ENCODE measurements at regions not wholly inside any gene's neighbourhood (a gene's known extent, or its start where the extent isn't known, plus 50 kb on each side); places are given as distances from the start of the nearest gene placed in this dataset.
"Not testable (repeated sequence)": the region's sequence is repeated elsewhere in the genome, so short reads cannot be mapped to it uniquely, and the experiment has no call there.

DNA sequence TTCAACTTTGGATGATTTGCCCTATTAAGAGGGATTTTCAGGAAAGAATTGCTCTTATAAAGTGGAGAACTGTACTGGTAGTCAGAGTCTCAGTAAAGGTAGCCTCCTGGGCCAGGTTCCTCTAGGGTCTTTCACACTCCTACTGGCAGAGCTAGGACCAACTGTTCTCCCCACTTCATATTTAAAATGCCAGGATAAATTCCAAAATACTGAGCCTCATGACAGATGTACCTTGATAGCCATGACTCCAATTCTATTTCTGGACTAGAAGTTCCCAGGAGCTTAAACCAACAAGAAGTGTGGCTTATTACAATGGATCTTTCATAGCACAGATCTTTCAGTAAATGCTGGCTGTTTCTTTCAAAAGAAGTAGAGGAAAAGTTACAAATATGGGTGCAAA is 126.5 kb downstream of the C12orf75 start:
- DNase-seq (ENCODE audit: low spot score) = no peak

DNA sequence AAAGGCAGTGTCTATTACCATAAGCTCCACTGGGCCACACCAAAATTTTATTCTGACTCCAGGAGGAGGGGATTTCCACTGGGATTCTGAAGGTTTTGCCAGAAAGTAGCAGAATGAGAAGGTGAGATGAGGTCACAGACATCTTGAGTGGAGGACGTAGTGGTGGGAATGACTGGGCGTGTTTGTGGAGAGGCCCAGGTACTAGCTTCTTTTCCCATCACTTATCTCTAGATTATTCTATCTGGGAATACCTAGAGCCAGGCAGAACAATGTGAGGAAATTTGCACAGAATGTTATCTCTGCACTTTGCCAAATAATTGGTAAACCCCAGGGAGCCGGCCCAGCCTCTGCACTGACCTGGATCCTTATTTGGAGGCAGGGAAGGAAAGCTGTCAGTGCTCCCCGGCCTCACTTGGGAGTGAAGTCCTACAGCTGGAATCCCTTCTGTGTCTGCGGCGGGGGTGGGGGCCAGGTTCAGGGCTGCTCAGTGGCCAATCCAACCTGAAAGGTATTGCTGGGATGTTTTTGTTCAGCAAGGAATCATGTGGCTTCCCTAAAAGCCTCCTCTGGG is 129.4 kb downstream of the C12orf75 start:
- DNase-seq (ENCODE audit: low spot score) = no peak

DNA sequence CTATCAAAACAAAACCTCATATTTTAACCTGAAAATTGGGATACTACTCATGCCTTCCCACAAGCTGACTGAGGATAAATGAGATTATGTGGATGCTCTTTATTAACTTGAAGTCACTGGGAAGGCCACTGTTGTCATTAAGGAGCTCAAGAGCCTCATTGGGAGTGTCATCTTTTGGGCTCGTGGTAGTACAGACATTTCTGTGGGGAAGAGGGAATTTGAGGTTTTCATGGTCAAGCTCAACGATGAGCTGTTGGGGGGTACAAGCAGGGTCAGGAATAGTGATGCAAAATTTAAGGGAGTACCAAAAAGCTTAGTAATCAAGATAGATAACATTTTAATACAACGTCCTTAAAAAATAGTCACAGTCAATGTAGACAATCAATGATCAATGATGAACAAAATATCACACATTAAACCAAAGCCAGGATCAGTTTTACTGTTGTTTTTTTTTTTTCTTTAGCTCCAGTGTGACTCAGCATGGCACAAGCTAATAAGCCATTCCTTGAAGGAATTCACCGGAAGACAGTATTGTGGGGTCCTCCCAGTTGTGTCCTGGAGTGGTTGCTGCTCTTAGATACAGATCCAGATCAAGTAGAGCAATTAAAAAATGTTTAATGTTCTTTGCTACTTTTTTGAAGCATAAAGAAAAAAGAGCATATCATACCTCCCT is 130.9 kb downstream of the C12orf75 start:
- DNase-seq (ENCODE audit: low spot score) = no peak

- DNase-seq (ENCODE audit: low spot score) = no peak
Observed at GRCh38 chr12:105461944-105462762, 131.7 kb downstream of the C12orf75 start.

GRCh38 chr12:105462831-105463230 is 132.3 kb downstream of the C12orf75 start:
- DNase-seq (ENCODE audit: low spot score) = peak; percentile 71

GRCh38 chr12:105464406-105464805 is 133.9 kb downstream of the C12orf75 start:
- DNase-seq (ENCODE audit: low spot score) = no peak

DNA sequence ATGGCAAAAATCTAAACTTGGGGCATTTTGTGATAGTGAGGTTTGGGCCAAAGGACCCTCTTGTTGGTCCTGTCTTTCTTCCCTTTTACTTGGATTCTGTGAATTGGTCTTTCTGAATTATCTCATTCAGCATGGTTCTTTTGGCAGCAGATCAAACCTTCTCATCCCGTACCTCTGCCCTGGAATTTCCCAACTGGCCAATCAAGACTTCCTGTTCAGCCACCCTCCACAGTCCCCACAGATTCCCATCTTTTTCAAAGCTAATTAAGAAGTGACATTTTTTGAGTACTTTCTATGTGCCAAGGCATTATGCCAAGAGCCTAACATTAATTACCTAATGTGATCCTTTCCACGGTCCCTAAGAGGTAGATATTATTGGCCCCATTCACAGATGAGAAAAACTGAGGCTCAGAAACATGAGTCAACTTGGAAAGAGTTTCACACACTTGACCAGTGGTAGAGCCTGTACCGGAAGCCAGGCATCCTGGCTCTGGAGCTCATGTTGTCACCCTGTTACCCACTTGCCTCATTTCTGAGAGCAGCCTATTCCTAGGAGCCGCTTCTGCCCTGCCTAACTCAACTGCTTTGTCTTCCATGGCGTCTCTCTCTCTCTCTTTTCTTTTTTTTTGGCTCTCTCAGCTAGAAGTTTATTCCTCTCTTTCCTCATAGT is 135.9 kb downstream of the C12orf75 start:
- peak; percentile 49 for DNase-seq (ENCODE audit: low spot score)

- no peak for DNase-seq (ENCODE audit: low spot score)
Observed at GRCh38 chr12:105466901-105467598, 136.6 kb downstream of the C12orf75 start.

GRCh38 chr12:105467710-105468366 is 137.3 kb downstream of the C12orf75 start:
- DNase-seq (ENCODE audit: low spot score) = no peak

- no peak for DNase-seq (ENCODE audit: low spot score)
Observed at GRCh38 chr12:105468464-105468863, 138.0 kb downstream of the C12orf75 start.

DNA sequence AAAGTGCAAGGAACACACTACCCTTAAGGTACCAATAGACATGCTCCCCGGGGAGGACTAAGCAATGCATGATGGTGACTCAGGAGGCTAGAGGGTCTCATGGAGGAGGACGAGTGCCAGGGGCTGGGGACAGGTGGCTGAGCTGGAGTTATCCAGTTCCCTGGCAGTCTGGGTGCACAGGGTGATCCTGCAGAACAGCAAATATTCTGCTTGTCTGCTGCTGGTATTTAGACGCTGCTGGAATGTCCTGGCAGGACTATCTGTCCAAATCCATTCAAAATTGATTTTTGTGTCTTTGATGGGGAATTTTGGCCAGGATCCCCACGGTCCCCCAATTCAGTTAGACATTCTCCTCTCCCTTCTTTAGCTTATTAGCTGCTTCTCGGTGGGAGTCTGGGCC is 138.7 kb downstream of the C12orf75 start:
- no peak for DNase-seq (ENCODE audit: low spot score)

- no peak for DNase-seq (ENCODE audit: low spot score)
Observed at GRCh38 chr12:105469701-105470100, 139.2 kb downstream of the C12orf75 start.

GRCh38 chr12:105470102-105470501 is 139.6 kb downstream of the C12orf75 start:
- DNase-seq (ENCODE audit: low spot score) = no peak

GRCh38 chr12:105470601-105471000 is 140.1 kb downstream of the C12orf75 start:
- DNase-seq (ENCODE audit: low spot score) = no peak

- DNase-seq (ENCODE audit: low spot score) = peak; percentile 86
Observed at GRCh38 chr12:105474672-105475071, 144.2 kb downstream of the C12orf75 start.

DNA sequence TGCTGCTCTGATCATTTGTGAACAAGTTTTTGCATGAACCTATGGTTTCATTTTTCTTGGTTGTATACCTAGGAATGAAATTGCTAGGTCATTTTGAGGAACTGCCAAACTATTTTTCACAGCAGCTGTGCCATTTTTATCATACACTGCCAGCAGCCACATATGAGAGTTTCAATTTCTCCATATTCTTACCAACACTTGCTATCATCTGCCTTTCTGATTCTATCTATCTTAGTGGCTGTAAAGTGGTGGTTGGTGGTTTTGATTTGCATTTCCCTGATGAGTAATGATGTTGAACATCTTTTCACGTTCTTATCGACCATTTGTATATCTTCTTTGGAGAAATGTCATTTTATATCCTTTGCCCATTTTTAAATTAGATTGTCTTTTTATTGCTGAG is 146.1 kb downstream of the C12orf75 start:
- DNase-seq (ENCODE audit: low spot score) = no peak

- no peak for DNase-seq (ENCODE audit: low spot score)
Observed at GRCh38 chr12:105477873-105478272, 147.4 kb downstream of the C12orf75 start.

DNA sequence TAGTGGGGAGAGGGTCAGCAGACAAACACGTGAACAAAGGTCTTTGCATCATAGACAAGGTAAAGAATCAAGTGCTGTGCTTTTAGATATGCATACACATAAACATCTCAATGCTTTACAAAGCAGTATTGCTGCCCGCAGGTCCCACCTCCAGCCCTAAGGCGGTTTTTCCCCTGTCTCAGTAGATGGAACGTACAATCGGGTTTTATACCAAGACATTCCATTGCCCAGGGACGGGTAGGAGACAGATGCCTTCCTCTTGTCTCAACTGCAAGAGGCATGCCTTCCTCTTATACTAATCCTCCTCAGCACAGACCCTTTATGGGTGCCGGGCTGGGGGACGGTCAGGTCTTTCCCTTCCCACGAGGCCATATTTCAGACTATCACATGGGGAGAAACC is 148.3 kb downstream of the C12orf75 start:
- DNase-seq (ENCODE audit: low spot score) = not testable (repeated sequence)

DNA sequence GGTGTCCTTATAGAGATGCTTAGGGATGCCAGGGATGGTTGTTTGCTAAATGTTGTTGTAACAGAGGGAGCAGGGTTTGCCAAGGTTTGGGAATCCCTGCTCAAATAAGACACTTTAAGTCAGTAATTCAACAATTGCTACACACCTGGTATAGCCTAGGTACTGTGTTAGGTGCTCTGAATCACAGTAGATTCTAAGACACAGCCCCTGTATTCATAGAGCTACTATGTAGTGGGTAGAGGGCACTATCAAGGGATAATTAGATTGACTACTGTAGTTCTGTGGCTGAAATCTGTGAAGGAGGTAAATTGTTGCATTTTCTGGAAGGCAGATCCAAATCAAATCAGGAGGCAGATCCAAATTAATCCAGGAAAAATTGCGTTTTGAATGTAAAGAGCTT is 149.2 kb downstream of the C12orf75 start:
- DNase-seq (ENCODE audit: low spot score) = no peak

DNA sequence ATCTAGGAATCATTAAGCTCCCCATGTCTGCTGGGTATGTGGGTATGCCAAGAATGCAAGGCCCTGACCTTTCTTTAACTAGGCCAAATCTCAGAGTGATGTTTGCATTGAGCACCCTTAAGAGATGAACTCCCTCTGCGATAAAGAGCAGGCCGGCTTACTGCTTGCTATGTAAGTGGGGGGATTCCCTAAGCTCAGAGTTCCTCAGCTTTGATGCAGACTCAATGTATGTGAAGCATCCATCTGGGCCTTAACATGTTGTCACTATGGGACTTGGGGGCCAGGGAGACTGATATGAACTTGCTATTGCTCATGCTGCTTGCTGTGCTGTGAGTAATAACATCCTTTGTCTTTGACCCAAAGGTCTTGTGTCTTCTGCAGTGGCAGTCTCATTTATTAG is 149.7 kb downstream of the C12orf75 start:
- DNase-seq (ENCODE audit: low spot score) = peak; percentile 44
